GM23248 (cell line): ENCODE measurements at regions not wholly inside any gene's neighbourhood (a gene's known extent, or its start where the extent isn't known, plus 50 kb on each side); places are given as distances from the start of the nearest gene placed in this dataset.

Experiments used
- EZH2 ChIP-seq: fragments of 200-600 bp; sonication (generic); IDR thresholded peaks from 2 replicates; pipeline ENCODE4 v1.6.1; 2018; ENCODE audit warnings: antibody characterized with exemption, mild to moderate bottlenecking; ENCODE audit not compliant: insufficient read depth, poor library complexity, severe bottlenecking
- EZH2phosphoT487 ChIP-seq: fragments of 200-600 bp; sonication (generic); IDR thresholded peaks from 2 replicates; pipeline ENCODE4 v1.6.1; 2018; ENCODE audit warnings: antibody characterized with exemption, moderate library complexity, mild to moderate bottlenecking, low read depth; ENCODE audit not compliant: insufficient read depth

DNA sequence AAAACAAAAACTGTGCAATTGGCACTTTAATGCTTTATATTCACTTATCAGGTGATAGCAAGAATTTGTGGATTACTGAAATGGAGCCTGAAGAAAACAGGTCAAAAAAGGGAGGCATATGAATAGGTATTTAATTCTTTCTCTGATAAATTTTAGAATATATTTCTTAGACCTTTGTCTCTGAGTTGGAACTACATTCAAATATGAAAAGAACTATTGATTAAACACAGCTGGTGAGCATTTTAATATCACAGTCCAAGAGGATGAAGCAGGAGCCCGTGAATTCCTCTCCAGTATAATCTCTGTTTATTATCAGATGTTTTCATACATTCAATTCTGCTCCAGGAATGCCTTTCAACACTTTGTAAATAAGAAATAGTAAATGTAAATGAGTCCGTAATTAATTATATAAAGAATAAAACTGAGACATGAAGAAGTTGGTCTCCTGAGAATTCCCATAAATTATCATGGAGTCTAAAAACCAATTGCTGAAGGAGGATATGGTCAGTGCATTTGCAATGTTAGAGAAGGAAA is 86.3 kb upstream of the ARHGEF26 start:
- TF ChIP-seq EZH2 (no peak), EZH2phosphoT487 (no peak)
